Neural crest cell (in vitro differentiated cells): ENCODE measurements at regions not wholly inside any gene's neighbourhood (a gene's known extent, or its start where the extent isn't known, plus 50 kb on each side); places are given as distances from the start of the nearest gene placed in this dataset.

Source experiments
- DNase-seq: peaks from one replicate; pipeline ENCODE4 v3.0.0; 2021; ENCODE audit warnings: low read depth, mixed read lengths, low spot score
- H3K27ac Mint-ChIP-seq: one replicate; pipeline ENCODE4 v1.8.0; 2021; ENCODE audit warnings: mild to moderate bottlenecking, mixed read lengths; ENCODE audit not compliant: unreplicated experiment
- H3K27me3 Mint-ChIP-seq: 2 replicates; pipeline ENCODE4 v1.8.0; 2021; ENCODE audit warnings: low read depth, mild to moderate bottlenecking, mixed read lengths
- H3K36me3 Mint-ChIP-seq: 2 replicates; pipeline ENCODE4 v1.8.0; 2021; ENCODE audit warnings: low read depth, mild to moderate bottlenecking, mixed read lengths
- H3K4me1 Mint-ChIP-seq: 2 replicates; pipeline ENCODE4 v1.8.0; 2021; ENCODE audit warnings: mixed read lengths
- H3K4me3 Mint-ChIP-seq: one replicate; pipeline ENCODE4 v1.8.0; 2021; ENCODE audit warnings: mild to moderate bottlenecking, mixed read lengths
- H3K9me3 Mint-ChIP-seq: 2 replicates; pipeline ENCODE4 v1.8.0; 2021; ENCODE audit warnings: mixed read lengths
- TF ChIP-seq, protein P1 (sequence below): fragments of 200-600 bp; sonication (generic); conservative IDR thresholded peaks from 2 replicates; pipeline ENCODE4 v1.5.0; 2021; ENCODE audit warnings: antibody characterized with exemption, mild to moderate bottlenecking

DNA sequence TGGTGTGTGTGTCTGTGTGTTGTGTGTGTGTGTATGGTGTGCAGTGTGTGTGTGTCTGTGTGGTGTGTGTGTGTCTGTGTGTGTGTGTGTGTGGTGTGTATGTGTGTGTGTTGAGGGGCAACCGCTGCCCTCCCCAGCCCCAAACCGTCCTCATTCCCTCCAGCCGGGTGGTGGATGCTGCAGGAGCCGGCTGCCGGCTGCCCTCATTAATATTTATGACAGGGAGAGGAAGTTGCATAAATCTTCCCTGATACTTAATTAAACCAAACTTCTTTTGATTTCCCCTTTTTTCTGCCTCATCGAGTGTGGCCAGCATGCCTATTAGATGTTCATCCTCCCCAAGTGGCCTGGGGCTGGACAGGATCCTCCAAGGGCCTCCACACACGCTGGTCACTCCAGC is 121.4 kb upstream of the MVB12B start:
- H3K27ac Mint-ChIP-seq, result no peak overlapping the region
- H3K4me1 Mint-ChIP-seq, result no peaks in the 10 kb centered on the region

DNA sequence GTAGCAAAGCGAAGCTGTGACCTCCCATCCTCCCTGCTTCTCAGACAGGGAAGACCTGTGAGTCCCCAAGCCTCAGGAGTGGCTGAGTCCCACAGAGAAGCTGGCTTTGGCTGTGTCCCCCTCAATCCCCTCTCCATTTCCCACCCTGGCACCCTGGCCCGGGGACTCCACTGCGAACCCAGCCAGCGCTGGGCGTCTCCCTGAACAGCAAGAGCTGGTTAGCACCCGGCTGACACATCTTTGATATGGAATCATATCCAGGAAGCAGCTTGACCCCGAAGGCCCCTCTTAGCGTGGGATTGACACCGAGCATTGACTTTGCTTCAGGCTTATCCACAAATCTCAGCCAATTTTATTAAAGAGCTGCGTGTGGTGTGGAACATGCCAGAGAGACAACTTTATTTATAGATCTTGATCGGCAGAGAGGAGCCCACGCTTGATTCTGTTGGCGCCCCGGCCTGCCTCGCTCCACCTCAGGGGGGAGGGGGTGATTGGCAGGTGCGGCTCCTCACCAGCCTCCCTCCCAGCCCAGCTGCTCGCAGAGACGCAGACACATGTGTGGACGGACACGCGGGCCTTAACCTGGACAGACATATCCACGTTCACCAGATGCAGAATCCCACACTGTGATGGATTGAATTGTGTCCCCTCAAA is 120.7 kb upstream of the MVB12B start:
- no peak overlapping the region for H3K4me3 Mint-ChIP-seq
- TF ChIP-seq, protein P1, sequence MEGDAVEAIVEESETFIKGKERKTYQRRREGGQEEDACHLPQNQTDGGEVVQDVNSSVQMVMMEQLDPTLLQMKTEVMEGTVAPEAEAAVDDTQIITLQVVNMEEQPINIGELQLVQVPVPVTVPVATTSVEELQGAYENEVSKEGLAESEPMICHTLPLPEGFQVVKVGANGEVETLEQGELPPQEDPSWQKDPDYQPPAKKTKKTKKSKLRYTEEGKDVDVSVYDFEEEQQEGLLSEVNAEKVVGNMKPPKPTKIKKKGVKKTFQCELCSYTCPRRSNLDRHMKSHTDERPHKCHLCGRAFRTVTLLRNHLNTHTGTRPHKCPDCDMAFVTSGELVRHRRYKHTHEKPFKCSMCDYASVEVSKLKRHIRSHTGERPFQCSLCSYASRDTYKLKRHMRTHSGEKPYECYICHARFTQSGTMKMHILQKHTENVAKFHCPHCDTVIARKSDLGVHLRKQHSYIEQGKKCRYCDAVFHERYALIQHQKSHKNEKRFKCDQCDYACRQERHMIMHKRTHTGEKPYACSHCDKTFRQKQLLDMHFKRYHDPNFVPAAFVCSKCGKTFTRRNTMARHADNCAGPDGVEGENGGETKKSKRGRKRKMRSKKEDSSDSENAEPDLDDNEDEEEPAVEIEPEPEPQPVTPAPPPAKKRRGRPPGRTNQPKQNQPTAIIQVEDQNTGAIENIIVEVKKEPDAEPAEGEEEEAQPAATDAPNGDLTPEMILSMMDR, result no peak
- peaks cover 8% of the 10 kb centered on the region for H3K27me3 Mint-ChIP-seq
- H3K27ac Mint-ChIP-seq, result no peak overlapping the region
- DNase-seq, result no peak
- no peaks in the 10 kb centered on the region for H3K36me3 Mint-ChIP-seq
- no peaks in the 10 kb centered on the region for H3K4me1 Mint-ChIP-seq
- no peaks in the 10 kb centered on the region for H3K9me3 Mint-ChIP-seq

More for the DNA sequence above, 121.4 kb upstream of the MVB12B start:
- Mint-ChIP-seq H3K4me3 (no peak overlapping the region), H3K36me3 (no peaks in the 10 kb centered on the region), H3K9me3 (peaks cover 4% of the 10 kb centered on the region), H3K27me3 (peaks cover 8% of the 10 kb centered on the region)
- TF ChIP-seq, protein P1, result no peak
- DNase-seq, result no peak

DNA sequence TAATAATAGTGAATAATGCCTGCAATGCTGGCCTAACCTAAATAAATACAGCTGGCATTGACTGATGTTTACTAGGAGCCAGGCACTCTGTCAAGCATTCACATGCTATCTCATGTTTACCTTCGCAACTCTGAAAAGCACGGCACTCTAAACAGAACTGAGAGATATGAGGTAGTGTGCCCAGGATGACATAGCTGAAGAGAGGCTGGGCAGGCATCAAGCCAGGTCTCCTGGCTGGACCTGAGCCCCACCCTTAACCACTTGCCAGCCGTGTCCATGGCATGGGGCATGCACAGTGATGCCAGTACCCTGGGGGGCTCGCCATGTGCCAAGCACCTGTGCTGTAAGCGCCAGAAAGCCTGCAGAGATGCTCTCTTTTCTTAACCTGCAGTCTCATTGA is 119.4 kb upstream of the MVB12B start:
- Mint-ChIP-seq H3K9me3 (no peaks in the 10 kb centered on the region), H3K36me3 (no peaks in the 10 kb centered on the region), H3K27me3 (peaks cover 8% of the 10 kb centered on the region), H3K4me3 (no peak overlapping the region), H3K4me1 (no peaks in the 10 kb centered on the region), H3K27ac (no peak overlapping the region)
- no peak for DNase-seq
- TF ChIP-seq, protein P1, result no peak

DNA sequence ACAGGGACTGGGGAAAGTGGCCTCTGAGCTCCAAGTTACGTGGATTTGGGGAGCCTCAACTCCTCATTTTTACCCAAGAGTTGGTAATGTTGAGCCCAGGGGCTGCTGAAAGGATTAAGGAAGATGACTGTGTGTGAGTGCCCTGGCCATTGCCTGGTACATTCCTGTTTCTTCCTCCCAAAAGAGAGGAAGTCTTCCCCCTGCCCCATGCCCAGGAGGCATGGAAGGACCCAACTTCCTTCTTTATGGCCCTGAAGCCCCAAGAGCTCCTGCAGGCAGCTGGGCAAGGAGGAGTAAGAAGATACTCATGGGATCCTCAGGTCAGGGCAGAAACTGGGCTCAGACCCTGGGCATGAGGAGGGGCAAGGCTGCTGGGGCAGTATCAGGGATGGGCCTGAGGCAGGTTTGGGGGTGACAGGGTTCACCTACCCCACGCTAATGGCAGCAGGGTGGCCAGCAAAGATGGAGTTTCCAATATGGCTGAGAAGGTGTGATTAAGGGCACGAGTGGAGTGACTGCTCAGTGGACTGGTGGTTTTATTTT is 118.3 kb upstream of the MVB12B start:
- H3K27me3 Mint-ChIP-seq, result peaks cover 8% of the 10 kb centered on the region
- DNase-seq, result no peak
- TF ChIP-seq, protein P1, result no peak
- no peaks in the 10 kb centered on the region for H3K4me1 Mint-ChIP-seq
- no peak overlapping the region for H3K27ac Mint-ChIP-seq
- no peaks in the 10 kb centered on the region for H3K36me3 Mint-ChIP-seq
- no peaks in the 10 kb centered on the region for H3K9me3 Mint-ChIP-seq
- no peak overlapping the region for H3K4me3 Mint-ChIP-seq

DNA sequence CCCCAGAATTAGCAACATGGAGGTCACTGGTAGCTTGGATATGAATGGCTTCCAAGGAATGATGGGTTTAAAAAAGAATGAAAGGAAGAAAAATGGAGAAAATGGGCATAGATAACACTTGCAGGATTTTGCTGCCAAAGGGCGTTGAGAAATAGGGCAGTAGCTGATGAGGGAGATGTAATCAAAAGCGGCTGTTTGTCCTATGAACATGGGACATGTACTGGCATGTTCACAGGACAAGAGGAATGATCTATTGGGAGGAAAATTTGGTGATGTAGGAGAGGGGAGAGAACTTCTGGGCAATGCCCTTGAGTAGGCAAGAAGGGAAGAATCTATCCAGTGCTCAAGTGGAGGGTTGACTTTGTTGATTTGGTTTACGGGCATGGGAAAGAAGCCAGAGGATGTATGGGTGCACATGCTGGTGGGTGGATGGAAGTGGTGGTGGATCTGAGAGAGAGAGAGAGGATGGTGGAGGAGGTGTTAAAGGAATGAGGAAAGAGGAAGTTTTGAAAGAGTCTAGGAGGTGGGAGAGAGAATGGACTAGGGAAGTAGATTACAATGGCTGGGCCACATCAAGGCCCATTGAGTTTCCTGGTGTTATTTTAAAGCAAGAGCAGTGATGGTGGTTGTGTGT is 115.1 kb upstream of the MVB12B start:
- Mint-ChIP-seq H3K27ac (no peak overlapping the region), H3K27me3 (peaks cover 14% of the 10 kb centered on the region), H3K4me3 (no peak overlapping the region), H3K9me3 (peaks cover 9% of the 10 kb centered on the region), H3K36me3 (no peaks in the 10 kb centered on the region), H3K4me1 (no peaks in the 10 kb centered on the region)
- TF ChIP-seq, protein P1, result no peak
- DNase-seq, result no peak
